GM18498 (cell line): ENCODE measurements at regions not wholly inside any gene's neighbourhood (a gene's known extent, or its start where the extent isn't known, plus 50 kb on each side); places are given as distances from the start of the nearest gene placed in this dataset.

Experiments used
- ATAC-seq: cut with Tn5 transposase; IDR thresholded peaks from one replicate; pipeline ENCODE4 v1.9.1; 2021; ENCODE audit warnings: mild to moderate bottlenecking, moderate library complexity; ENCODE audit not compliant: unreplicated experiment

GRCh38 chr6:159118924-159119323 lies 50.3 kb upstream of the FNDC1 start:
- ATAC-seq: no peak

- ATAC-seq: peak; percentile 44
Measured at GRCh38 chr6:159117563-159117962, 51.6 kb upstream of the FNDC1 start.

- ATAC-seq: no peak
Measured at GRCh38 chr6:159117046-159117445, 52.2 kb upstream of the FNDC1 start.

GRCh38 chr6:159116343-159116742 lies 52.9 kb upstream of the FNDC1 start:
- peak; percentile 61 for ATAC-seq

GRCh38 chr6:159114569-159114968 lies 54.6 kb upstream of the FNDC1 start:
- ATAC-seq: no peak

- ATAC-seq: no peak
Measured at GRCh38 chr6:159113223-159113622, 56.0 kb upstream of the FNDC1 start.

GRCh38 chr6:159112714-159113113 lies 56.5 kb upstream of the FNDC1 start:
- ATAC-seq: no peak

GRCh38 chr6:159110748-159111147 lies 58.5 kb upstream of the FNDC1 start:
- ATAC-seq: no peak

- ATAC-seq: no peak
Measured at GRCh38 chr6:159110013-159110412, 59.2 kb upstream of the FNDC1 start.

- ATAC-seq: no peak
Measured at GRCh38 chr6:159109391-159109790, 59.8 kb upstream of the FNDC1 start.

GRCh38 chr6:159108426-159108985 lies 60.7 kb upstream of the FNDC1 start:
- ATAC-seq: no peak

GRCh38 chr6:159107451-159108260 lies 61.5 kb upstream of the FNDC1 start:
- ATAC-seq: no peak

GRCh38 chr6:159106627-159107241 lies 61.9 kb upstream of the TAGAP start:
- ATAC-seq: peak; percentile 89

GRCh38 chr6:159105716-159106115 lies 60.9 kb upstream of the TAGAP start:
- no peak for ATAC-seq

GRCh38 chr6:159104931-159105330 lies 60.1 kb upstream of the TAGAP start:
- no peak for ATAC-seq

- peak; percentile 66 for ATAC-seq
Measured at GRCh38 chr6:159104163-159104925, 59.6 kb upstream of the TAGAP start.

- ATAC-seq: no peak
Measured at GRCh38 chr6:159103396-159104162, 58.8 kb upstream of the TAGAP start.

- no peak for ATAC-seq
Measured at GRCh38 chr6:159102373-159103160, 57.8 kb upstream of the TAGAP start.

- no peak for ATAC-seq
Measured at GRCh38 chr6:159101656-159102055, 56.9 kb upstream of the TAGAP start.
